Sigmoid colon (tissue), 3 donors: ENCODE measurements at regions not wholly inside any gene's neighbourhood (a gene's known extent, or its start where the extent isn't known, plus 50 kb on each side); places are given as distances from the start of the nearest gene placed in this dataset.
"Not testable (repeated sequence)": the region's sequence is repeated elsewhere in the genome, so short reads cannot be mapped to it uniquely, and the experiment has no call there.

Experiments
- POLR2A ChIP-seq, 2 donors: fragments of 450-650 bp; IDR thresholded peaks; one replicate each; pipeline ENCODE4 v1.6.1; 2016; ENCODE audit warnings: antibody characterized with exemption in 2 of 2, mild to moderate bottlenecking in 2 of 2, moderate library complexity in 2 of 2
- TF ChIP-seq, protein P1 (sequence below), 4 experiments: fragments of 450-650 bp in 3 of 4; fragments of 200-600 bp in 1 of 4; IDR thresholded peaks; one replicate each; pipeline ENCODE4 v1.5.1; 2016 to 2019; ENCODE audit warnings: antibody characterized with exemption in 4 of 4, mild to moderate bottlenecking in 3 of 4, moderate library complexity in 2 of 4

DNA sequence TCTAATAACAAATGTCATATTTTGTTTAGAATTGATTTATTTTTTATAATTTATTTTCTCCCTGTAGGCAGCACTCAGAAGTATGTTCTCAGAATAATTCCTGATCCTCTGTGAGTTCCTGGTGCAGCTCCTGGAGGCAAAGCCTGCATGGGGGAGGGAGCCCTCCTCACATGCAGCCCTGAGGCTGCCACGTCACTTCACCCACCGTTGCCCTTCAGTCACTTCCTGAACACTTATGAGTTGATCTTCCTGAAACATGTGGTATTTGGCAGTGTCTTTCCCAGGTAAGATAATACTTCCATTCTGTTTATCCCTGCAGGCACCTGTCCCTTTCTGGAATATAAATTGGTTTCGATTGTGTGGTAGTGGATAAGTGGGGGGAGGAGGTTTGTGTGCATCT is 95.9 kb upstream of the GOLGA6L6 start:
- not testable (repeated sequence) for TF ChIP-seq POLR2A (IDR thresholded peaks at IDR 0.05)
- TF ChIP-seq, protein P1, sequence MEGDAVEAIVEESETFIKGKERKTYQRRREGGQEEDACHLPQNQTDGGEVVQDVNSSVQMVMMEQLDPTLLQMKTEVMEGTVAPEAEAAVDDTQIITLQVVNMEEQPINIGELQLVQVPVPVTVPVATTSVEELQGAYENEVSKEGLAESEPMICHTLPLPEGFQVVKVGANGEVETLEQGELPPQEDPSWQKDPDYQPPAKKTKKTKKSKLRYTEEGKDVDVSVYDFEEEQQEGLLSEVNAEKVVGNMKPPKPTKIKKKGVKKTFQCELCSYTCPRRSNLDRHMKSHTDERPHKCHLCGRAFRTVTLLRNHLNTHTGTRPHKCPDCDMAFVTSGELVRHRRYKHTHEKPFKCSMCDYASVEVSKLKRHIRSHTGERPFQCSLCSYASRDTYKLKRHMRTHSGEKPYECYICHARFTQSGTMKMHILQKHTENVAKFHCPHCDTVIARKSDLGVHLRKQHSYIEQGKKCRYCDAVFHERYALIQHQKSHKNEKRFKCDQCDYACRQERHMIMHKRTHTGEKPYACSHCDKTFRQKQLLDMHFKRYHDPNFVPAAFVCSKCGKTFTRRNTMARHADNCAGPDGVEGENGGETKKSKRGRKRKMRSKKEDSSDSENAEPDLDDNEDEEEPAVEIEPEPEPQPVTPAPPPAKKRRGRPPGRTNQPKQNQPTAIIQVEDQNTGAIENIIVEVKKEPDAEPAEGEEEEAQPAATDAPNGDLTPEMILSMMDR (IDR thresholded peaks at IDR 0.05), result not testable (repeated sequence)
